ENCODE measurements at regions not wholly inside any gene's neighbourhood (a gene's known extent, or its start where the extent isn't known, plus 50 kb on each side); places are given as distances from the start of the nearest gene placed in this dataset.
"Not testable (repeated sequence)": the region's sequence is repeated elsewhere in the genome, so short reads cannot be mapped to it uniquely, and the experiment has no call there.

DNA sequence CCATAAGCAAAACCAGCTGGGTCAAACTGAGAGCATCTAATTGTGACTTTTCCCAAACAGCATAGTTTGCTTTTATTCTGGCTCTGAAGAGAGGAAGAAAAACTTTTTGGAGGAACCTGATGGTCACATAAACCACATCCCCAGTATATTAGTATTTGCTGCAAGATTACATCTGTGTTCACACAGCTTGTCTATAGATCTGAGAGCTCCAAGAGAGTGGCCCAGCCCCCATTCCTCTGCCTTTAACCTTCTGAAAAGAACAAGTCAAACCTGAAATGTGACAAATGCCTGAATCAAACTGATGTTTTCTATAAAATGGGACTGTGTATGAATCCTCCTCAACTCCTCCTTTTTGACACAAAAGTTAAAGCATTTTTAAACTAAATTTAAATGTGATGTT is 435.2 kb downstream of the ZNF479 start:
- not testable (repeated sequence) for DNase-seq (ENCODE audit: low spot score)

DNA sequence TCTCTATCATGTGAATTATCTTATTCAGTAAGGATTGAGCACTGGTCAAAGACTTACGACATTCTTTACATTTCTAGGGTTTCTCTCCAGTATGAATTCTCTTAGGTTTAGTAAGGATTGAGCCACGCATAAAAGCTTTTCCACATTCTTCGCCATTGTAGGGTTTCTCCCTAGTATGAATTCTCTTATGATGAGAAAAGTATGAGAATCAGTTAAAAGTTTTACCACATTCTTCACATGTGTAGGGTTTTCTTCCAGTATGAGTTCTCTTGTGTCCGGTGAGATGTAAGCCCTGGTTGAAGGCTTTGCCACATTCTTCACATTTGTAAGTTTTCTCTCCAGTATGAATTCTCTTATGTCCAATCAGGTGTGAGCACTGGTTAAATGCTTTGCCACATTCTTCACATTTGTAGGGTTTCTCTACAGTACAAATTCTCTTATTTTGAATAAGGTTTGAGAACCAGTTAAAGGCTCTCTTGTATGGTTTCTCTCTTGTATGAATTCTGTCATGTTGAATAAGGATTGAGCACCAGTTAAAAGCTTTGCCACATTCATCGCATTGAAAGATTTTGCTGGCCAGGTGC is 445.9 kb downstream of the ZNF479 start:
- no peak for DNase-seq (ENCODE audit: low spot score)

DNA sequence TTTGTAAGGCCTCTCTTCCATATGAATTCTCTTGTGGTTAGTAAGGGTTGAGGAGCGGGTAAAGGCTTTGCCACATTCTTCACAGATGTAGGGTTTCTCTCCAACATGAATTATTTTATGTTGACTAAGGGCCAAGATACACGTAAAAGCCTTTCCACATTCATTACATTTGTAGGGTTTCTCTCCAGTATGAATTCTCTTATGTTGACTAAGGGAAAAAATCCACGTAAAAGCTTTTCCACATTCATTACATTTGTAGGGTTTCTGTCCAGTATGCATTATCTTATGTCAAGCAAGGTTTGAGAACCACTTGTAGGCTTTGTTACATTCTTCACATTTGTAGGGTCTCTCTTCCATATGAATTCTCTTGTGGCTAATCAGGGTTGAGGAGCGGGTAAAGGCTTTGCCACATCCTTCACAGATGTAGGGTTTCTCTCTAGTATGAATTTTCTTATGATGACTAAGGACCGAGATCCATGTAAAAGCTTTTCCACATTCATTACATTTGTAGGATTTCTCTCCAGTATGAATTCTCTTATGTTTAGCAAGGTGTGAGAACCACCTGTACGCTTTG is 493.0 kb downstream of the ZNF479 start:
- no peak for DNase-seq (ENCODE audit: low spot score)

DNA sequence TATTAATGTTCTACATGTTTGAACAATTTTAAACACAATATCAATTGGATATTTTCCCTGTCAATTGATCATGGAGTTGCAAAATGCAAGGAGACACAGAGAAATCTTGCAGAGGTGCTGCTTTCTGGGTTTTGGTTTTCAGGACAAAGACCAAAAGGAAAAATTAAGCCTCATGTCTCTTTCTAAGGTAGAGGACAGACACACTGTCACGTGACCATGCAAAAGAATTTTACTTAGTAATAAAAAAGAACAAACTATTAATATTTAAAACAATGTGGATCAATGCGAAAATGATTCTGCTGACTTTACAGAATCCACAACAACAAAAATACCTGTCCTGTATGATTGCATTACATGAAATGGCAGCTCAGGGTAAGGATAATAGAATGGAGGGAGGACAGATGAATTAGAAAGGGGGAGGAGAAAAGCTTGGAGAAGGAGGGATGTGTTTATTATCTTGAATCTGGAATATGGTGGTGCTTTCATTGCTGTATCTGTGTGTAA is 493.7 kb upstream of the NUPR2 start:
- no peak for DNase-seq (ENCODE audit: low spot score)

DNA sequence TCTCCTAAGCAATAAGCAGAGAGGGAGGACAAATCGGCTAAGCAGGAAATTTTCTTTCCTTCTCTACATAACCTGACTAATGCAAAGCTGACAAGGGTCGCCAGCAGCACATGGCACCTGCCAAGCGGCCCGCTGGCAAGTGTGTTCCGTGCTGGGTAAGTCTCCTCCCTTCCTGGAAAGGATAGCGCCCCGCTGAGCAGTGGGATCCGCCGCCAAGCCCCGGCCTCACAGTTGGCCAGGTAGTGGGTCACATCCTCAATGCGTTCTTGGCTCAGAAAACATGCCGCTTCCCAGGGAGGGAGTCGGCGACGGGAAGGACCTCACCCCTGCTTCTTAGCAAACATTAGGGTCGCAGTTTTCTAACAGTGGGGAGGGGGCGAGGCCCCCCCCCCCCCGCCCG is 488.9 kb upstream of the NUPR2 start:
- DNase-seq (ENCODE audit: low spot score) = no peak

DNA sequence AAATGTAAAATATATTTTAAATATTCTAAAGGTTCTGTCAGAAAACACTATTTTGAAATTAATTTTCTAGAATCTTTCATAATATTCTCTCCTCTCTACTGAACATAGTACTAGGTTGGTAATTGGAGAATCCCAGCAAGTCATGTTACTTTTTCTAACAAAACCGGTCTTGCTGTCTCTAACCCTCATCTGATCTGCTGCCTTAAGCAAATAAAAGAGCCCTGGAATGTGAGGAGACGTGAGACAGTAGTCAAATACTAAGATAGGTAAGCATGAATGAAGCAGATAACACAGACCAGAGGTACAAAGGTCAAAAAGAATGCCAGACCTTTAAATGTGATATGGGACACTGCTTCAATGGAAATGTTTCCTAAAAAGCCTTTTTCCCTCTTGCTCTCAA is 462.4 kb upstream of the NUPR2 start:
- no peak for DNase-seq (ENCODE audit: low spot score)

DNA sequence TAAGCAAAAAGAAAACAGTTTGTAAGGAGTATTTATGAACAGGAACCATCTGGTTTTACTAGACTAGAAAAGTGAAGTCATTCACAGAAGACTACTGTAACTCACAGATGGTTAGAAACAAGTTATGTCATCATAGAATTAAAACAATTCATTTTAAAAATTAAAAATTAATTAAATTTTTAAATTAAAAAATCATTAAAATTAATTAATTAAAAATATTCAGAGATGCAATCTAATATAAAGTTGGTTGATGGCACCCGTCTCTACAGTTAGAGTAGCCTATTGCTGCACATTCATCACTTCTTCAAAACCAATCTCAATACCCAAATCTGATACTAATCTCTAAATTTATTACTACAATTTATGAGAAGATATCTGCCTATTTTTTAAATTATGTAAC is 454.8 kb upstream of the NUPR2 start:
- DNase-seq (ENCODE audit: low spot score) = no peak

DNA sequence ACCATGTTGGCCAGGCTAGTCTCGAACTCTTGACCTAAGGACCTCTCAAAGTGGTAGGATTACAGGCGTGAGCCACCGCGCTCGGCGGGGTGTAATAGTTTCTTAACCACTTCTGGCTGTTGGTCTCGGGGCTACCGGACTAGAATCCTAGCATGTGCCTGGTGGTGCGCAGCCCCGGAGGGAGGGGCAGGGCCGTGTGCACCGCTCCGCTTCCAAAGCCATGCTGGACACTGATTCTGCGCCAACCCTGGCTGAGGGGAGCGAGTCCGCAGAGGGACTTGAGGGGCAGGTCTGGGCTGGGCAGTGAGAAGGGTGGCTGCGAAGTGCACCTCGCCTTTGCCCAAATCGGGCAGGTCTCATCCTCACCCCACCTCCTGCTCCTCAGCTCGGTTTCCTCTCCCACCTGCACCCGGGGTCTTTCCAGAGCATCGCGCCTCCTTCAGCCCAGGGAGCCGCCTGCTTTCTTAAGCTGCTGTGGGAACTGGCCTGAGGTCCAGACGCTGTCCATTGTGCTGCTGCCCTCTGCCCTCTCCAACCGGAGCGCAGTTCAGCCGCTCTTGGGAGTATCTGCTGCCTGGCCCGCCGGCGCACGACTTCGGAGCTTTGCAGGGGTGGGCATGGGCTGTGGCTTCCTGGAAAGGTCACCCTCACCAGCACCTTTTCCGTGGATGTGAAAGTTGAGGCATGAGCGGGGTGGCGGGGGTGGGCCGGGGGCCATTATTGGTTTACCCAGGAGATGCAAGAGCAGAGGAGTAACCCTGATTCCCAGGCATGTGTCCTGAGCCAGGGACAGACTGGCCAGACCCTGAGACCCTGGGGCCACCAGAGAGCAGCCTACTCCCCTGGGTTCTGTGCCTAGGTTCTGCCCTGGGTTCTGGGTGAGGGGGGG is 422.6 kb upstream of the NUPR2 start:
- DNase-seq (ENCODE audit: low spot score) = no peak

DNA sequence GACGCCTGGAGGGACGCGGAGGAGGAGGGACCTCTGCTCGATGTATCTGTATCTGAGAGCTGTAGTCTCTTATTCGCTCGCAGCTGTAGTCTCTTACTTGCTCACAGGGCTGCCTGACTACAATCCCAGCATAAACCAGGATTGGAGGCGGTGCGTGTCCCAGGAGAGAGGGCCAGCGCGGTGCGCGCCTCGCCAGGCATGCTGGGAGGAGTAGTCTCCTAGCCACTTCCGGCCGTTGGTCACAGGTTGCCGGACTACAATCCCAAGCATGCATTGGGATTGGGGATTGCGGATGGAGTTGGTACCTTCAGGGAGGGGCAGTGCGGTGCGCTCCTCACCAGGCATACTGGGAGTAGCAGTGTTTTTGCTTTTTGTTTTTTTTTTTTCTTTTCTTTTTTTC is 421.7 kb upstream of the NUPR2 start:
- DNase-seq (ENCODE audit: low spot score) = no peak

DNA sequence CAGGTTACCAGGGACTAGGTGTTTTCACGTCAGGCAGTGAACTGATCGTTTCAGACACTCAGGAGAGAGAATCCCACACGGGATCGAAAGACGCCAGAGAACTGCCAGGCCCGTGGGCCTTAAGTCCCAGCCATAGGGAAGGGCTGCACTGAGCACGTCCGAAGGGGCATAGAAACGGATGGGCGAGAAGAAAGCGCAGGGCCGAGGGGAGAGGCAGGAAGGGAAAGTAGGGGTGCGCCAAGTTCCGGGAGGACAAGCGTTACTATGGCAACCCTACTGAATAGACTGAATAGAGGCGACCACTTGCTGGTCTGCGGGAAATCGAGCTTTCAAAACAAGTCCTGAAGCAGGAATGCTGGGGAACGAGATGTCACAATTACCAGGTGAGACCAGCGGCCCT is 421.3 kb upstream of the NUPR2 start:
- DNase-seq (ENCODE audit: low spot score) = no peak

DNA sequence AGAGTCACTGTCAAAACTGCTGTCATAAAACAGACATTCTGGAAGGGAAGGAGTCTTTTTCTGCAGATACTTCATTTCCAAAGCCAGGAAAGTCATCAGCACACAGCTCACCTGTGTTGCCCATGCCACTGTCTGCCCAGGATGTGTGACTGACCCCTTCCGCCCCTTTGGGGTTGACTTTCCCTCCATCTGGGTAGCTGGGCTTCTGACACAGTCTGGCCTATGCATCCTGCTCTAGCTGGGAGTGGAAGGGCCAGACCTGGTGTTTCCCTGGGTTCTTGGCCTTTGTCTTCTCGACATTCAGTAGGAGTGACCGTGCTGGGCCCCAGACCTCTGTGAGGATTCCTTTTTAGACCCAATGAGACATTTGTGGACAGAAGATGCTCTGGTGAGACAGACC is 378.9 kb upstream of the NUPR2 start:
- no peak for DNase-seq (ENCODE audit: low spot score)

DNA sequence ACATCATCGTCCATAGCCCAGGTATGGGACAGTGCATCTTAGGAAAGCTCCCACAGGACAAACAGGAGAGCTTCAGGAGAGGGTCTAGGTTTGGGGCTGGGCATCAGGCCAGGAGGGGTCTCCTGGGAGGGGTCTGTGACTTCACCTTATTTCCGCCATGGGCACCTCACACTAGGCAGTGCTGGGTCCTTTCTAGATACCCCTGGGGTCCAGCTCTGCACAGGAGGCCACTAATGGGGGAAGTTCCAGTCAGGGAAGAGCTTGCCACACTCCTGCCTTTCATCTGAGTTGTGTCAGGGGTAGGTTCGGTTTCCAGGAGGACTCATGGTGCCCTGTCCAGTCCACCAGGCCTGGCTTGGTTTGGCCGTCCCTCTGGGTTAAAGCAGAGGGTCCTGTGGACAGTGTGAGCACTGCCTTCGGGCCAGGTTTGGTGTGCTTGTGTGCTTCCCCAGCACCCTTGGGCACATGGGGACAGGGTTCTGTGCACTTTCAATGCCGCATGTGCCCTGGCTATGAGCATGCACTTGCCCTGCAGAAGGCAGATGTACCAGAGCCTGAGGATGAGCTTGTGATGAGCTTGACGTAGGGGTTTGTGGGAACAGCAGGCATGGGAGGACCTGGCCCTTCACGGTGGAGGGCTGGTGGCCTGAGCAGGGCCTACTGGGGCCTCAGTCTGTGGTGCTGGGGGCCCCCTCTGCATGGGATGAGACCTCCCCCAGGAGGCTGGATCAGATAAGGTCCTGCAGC is 377.7 kb upstream of the NUPR2 start:
- DNase-seq (ENCODE audit: low spot score) = no peak

DNA sequence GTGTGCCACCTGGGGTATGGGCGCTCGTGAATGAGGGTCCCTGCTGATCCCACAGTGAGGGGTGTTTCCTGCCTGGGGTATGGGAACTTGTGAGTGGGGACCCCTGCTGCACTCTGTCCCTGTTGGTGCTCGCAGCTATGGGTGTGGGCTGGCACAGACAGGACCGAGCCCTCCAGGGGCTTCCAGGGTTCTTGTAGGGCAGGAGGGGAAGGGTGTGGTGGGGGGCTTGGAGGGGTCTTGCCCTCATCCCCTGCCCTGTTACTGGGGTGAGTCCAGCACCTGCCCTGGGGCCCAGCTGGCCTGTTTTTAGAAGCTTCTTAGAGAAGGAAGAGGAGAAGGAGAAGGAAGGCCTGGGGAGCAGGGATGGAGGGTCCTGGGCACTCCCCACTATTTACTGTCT is 377.0 kb upstream of the NUPR2 start:
- no peak for DNase-seq (ENCODE audit: low spot score)

DNA sequence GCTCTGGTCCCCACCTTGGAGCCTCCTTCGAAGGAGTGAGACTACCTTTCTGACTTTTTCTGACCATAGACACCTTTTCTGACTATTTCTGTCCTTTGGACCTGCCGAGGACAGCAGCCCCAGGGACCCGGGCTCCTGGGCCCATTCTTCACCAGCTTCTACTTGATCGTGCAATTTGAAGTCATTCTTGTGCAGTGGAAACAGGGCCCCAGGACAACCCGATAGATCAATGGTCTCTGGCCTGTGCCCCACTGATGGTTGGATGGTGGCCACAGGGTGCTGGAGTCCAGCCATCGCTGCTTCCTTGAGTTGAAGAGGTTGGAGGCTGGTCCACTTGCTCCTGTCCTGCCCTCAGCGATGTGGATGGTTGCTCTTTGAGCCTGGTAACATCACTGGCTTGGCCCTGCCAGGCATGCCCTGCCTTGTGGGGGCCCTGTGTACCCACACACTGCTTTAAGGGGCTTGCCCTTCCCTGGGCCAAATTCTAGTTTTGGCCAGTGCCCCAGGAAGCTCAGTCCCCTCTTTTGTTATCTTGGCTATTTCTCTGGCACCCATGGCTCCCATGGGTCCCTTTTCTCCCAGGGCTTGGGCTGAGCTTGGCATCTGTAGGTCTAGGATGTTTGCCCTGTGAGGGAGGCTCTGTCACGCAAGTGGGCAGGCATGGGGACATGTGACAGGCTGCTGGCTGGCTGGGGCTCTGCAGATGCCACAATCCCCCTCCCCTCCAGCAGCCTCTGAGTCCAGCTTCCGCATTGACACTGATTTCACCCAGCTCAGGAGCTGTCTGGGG is 375.6 kb upstream of the NUPR2 start:
- DNase-seq (ENCODE audit: low spot score) = no peak

DNA sequence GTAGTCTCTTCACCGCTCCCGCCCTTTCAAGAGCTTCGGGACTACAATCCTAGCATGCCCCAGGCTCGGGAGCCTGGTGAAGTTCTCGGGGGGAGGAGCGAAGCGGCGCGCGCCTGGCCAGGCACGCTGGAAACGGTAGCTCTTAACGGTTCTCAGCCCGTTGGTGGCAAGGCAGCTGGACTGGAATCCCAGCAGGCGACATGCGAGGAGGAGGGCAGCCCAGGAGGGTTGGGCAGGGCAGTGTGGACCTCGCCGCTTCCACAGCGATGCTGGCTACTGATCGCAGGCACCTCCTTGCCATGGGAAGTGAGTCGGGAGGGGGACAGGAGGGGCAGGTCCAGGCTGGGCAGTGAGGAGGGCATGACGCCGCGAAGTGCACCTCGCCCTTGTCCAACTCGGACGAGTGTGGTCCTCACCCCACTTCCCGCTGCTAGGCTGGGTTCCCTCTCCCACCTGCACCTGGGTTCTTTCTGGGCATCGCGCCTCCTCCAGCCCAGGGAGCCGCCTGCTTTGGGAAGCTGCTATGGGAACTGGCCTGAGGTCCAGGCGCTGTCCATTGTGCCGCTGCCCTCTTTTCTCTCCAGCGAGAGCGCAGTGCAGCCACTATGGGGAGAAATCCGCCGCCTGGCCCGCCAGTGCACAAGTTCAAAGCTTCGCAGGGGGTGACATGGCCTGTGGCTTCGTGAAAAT is 367.8 kb upstream of the NUPR2 start:
- DNase-seq (ENCODE audit: low spot score) = no peak

DNA sequence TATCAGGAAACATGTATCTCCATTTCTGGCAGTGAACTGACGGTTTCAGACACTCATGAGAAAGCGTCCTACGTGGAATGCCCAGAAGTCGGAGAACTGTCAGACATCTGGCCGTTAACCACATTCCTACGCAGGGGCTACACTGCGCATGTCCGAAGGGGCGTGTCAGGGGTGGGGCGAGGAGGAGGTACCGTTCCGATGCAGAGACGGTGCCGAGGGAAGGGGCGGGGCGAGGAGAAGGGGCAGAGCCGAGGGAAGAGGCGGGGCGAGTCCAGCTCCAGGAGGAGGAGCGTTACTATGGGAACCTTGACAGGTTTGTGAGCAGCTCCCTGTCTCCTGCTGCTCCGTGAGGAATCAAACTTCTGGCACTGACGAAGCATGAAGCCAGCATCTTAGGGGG is 366.9 kb upstream of the NUPR2 start:
- no peak for DNase-seq (ENCODE audit: low spot score)

DNA sequence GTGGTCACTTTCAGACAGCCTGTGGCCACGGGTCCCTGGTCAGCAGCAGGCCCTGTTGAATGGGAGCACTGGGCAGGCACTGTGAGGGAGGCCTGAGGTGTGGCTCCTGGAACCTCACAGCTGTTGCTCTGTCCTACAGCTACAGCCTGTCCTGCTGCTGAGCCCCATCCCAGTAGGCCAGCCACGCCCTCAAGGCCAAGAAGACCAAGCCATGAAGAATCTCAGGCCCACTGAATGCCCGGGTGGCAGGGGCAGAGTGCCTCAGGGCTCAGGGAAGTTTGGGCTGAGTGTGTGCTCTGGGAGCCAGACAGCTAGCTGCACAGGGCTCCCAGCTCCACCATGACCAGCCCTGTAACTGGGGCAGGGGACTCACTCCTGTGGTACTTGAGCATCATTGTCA is 363.5 kb upstream of the NUPR2 start:
- no peak for DNase-seq (ENCODE audit: low spot score)

DNA sequence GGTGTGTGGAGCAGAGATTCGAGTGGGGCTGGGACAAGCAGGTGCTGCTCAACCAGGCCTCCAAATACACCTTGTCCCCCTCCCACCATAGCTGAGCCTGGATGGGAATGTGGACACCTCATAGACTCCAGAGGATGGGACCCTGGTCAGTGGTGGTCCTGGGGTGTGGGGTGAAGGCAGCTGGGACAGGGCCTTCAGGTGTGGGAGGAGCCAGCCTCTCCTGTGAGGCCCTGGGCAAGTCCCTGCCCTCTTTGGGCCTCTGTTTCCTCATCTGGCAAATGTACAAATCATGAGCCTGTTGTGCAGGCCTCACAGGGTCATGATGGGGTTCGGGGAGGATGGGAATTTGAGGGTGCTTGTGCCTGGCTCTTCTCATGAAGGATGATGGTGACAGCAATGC is 362.9 kb upstream of the NUPR2 start:
- no peak for DNase-seq (ENCODE audit: low spot score)

DNA sequence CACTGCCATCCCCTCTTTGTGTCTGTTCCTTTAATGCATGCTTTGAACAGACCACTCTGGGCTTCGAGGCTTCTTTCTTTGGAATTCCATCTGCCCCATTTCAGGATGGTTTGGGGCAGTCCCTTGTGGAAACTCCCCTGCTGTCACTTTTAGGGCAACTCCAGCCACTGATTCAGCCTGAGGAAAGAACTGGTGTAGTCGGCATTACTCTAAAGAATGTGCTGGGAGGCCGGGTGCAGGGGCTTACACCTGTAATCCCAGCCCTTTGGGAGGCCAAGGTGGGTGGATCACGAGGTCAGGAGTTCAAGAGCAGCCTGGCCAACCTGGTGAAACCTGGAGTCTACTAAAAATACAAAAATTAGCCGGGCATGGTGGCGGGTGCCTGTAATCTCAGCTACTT is 358.1 kb upstream of the NUPR2 start:
- DNase-seq (ENCODE audit: low spot score) = no peak

DNA sequence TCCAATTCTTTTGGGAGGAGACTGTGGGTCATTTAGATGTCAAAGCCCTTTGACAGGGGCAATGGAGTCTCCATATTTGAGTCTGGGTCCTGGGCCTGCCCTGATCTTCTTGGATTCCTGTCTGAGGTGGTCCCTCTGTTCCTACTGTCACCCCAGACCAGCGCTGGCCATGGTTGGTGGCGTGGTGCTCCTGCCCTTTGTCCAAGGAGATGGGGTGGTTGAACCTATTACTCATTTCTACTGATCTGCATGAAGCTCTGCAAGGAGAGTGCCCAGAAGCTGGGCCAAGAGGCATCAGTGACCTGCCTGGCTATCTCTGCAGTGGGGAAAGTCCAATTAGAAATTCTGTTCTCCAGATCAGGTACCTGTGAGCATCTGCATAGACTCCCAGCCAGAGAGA is 355.6 kb upstream of the NUPR2 start:
- DNase-seq (ENCODE audit: low spot score) = no peak

Measured in LoVo (cell line).